Fibroblast of villous mesenchyme (primary cell): ENCODE measurements at regions not wholly inside any gene's neighbourhood (a gene's known extent, or its start where the extent isn't known, plus 50 kb on each side); places are given as distances from the start of the nearest gene placed in this dataset.

Experiments used
- DNase-seq: peaks from one replicate; pipeline ENCODE4 v3.0.0-alpha.2; 2010; ENCODE audit warnings: low read depth
- H3K4me3 ChIP-seq: 2 replicates; pipeline ENCODE4 v1.5.1; 2011; ENCODE audit warnings: low read depth, mild to moderate bottlenecking, low read length
- TF ChIP-seq, protein P1 (sequence below): IDR thresholded peaks from 2 replicates; pipeline ENCODE4 v1.5.1; 2012; ENCODE audit warnings: low read depth, mild to moderate bottlenecking, low read length; ENCODE audit not compliant: insufficient read depth

DNA sequence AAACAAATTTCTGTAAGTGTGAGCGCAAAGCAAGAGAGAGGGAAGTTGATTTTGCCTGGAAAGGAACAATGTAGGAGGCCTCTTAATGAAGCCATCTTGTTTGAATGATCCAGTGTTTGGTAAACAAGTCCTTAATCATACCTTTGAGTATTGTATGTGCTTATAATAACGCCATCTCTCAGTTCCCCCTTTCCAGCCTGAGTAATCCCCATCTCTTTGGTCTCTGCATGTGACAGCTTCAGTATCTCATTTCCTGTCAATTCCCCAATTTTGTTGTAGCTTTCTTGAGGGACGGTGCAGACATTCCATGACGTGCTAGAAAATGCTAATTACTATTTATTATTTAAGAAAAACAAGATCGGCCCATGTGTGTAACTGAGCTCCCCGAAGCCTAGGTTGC, 349.3 kb upstream of the NR2F2 start:
- DNase-seq, result no peak
- TF ChIP-seq, protein P1, sequence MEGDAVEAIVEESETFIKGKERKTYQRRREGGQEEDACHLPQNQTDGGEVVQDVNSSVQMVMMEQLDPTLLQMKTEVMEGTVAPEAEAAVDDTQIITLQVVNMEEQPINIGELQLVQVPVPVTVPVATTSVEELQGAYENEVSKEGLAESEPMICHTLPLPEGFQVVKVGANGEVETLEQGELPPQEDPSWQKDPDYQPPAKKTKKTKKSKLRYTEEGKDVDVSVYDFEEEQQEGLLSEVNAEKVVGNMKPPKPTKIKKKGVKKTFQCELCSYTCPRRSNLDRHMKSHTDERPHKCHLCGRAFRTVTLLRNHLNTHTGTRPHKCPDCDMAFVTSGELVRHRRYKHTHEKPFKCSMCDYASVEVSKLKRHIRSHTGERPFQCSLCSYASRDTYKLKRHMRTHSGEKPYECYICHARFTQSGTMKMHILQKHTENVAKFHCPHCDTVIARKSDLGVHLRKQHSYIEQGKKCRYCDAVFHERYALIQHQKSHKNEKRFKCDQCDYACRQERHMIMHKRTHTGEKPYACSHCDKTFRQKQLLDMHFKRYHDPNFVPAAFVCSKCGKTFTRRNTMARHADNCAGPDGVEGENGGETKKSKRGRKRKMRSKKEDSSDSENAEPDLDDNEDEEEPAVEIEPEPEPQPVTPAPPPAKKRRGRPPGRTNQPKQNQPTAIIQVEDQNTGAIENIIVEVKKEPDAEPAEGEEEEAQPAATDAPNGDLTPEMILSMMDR, result no peak
- H3K4me3 ChIP-seq, result no peak overlapping the region

- DNase-seq, result no peak
- no peak overlapping the region for H3K4me3 ChIP-seq
- TF ChIP-seq, protein P1, result no peak
These were observed 343.2 kb upstream of the NR2F2 start for GRCh38 chr15:95987299-95987698.

DNA sequence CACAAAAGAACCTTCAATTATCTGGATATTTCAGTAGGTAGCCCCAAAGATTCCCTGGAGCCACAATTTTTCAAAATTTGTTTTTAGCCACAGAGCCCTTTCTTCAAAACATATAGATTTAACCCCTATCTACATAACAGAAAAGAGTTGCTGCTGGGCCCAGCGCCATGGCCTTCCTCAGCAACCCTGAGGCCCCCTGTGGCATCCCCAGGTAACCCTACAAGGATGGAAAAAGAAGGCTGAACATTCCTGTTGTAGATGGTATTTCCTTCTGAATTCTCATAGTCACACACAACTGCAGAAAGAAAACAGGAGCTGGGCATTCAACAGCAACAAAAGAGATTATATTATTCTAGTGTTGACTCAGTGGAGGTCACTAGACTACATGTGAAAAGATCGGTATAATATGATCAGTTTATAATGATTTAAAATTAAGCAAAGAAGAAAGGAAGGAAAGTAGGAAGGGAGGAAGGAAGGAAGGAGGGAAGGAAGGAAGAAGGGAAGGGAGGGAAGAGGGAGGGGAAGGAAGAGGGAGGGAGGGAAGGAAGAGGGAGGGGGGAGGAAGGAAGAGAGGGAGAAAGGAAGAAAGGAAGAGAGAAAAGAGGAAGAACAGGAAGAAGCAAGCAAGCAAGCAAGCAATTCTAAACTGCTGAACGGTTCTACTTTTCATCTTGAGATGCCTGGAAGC, 342.5 kb upstream of the NR2F2 start:
- no peak for DNase-seq
- no peak overlapping the region for H3K4me3 ChIP-seq
- TF ChIP-seq, protein P1, result no peak

GRCh38 chr15:95988574-95988887, 342.0 kb upstream of the NR2F2 start:
- DNase-seq, result peak; percentile 90
- no peak overlapping the region for H3K4me3 ChIP-seq
- TF ChIP-seq, protein P1, result no peak

GRCh38 chr15:95989392-95989791, 341.1 kb upstream of the NR2F2 start:
- no peak for DNase-seq
- no peak overlapping the region for H3K4me3 ChIP-seq
- TF ChIP-seq, protein P1, result no peak

GRCh38 chr15:95990833-95991232, 339.7 kb upstream of the NR2F2 start:
- TF ChIP-seq, protein P1, result no peak
- DNase-seq, result no peak
- H3K4me3 ChIP-seq, result no peak overlapping the region

DNA sequence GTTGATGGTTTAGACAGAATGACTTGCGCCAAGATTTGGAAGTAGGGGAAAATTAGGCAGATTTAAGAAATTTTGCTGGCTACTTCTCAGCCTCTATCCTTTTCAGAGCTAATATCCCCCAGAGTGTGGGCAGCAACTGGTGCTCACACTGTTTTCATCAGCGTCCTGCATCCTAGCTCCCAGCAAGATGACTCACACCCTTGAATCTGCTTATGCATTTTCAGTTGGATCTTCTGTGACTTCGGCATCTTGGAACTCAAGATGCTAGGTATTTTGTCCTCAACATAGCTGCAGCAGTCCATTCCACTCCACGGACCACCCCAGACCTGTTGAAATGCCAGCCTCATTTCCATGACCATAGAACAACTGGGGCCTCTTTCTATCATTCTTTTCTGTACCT, 336.1 kb upstream of the NR2F2 start:
- TF ChIP-seq, protein P1, result no peak
- peak; percentile 26 for DNase-seq
- H3K4me3 ChIP-seq, result no peak overlapping the region
